WERI-Rb-1 (cell line): ENCODE measurements at regions not wholly inside any gene's neighbourhood (a gene's known extent, or its start where the extent isn't known, plus 50 kb on each side); places are given as distances from the start of the nearest gene placed in this dataset.

Experiments used
- DNase-seq: peaks from one replicate; pipeline ENCODE4 v3.0.0-alpha.2; 2020
- H3K27ac ChIP-seq: fragments of 250-450 bp; sonication (Bioruptor Pico); 2 replicates; pipeline ENCODE4 v1.5.1; 2020; ENCODE audit warnings: mild to moderate bottlenecking, moderate library complexity
- H3K27me3 ChIP-seq: fragments of 250-450 bp; sonication (Bioruptor Pico); 2 replicates; pipeline ENCODE4 v1.5.1; 2021; ENCODE audit warnings: mild to moderate bottlenecking, low read depth, moderate library complexity; ENCODE audit not compliant: insufficient read depth, severe bottlenecking
- H3K36me3 ChIP-seq: fragments of 250-450 bp; sonication (Bioruptor Pico); 2 replicates; pipeline ENCODE4 v1.5.1; 2020; ENCODE audit warnings: mild to moderate bottlenecking, moderate library complexity
- H3K4me3 ChIP-seq: 2 replicates; pipeline ENCODE4 v1.5.1; 2011; ENCODE audit warnings: low read depth, mild to moderate bottlenecking, control low read depth, low read length
- H3K9me3 ChIP-seq: fragments of 250-450 bp; sonication (Bioruptor Pico); 2 replicates; pipeline ENCODE4 v1.5.1; 2021; ENCODE audit warnings: mild to moderate bottlenecking, moderate library complexity; ENCODE audit not compliant: severe bottlenecking
- TF ChIP-seq, protein P1 (sequence below): IDR thresholded peaks from 2 replicates; pipeline ENCODE4 v1.5.1; 2011; ENCODE audit warnings: low read depth, mild to moderate bottlenecking, control low read depth, inconsistent platforms, low read length

DNA sequence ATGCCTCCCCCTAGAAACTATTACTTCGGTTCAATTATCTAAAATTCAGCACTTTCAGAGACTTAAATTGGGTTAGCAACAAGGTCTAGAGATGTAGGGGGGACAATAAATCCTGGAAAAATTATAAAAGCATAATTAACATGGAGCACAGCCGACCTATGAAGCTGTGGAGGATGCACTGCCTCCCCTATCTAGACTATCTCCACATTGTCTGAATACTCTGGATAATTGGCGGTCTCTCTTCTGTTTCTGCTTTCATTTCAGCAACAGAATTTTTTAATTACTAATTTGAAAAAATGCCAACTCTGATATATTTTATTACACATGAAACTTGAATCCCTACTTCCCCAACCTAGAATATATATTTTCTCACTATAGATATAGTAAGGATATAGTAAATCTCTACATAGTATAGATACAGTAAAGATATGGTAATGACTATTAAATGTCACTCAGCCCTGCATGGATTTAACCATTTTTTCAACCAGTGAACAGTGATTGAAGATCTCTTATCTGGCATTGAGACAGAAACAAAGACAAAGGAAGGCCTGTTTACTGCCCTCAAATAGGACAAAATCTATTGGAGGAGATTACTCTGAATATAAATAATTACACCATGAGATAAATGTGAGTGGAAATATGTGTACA is 157.6 kb downstream of the BLID start:
- TF ChIP-seq, protein P1, sequence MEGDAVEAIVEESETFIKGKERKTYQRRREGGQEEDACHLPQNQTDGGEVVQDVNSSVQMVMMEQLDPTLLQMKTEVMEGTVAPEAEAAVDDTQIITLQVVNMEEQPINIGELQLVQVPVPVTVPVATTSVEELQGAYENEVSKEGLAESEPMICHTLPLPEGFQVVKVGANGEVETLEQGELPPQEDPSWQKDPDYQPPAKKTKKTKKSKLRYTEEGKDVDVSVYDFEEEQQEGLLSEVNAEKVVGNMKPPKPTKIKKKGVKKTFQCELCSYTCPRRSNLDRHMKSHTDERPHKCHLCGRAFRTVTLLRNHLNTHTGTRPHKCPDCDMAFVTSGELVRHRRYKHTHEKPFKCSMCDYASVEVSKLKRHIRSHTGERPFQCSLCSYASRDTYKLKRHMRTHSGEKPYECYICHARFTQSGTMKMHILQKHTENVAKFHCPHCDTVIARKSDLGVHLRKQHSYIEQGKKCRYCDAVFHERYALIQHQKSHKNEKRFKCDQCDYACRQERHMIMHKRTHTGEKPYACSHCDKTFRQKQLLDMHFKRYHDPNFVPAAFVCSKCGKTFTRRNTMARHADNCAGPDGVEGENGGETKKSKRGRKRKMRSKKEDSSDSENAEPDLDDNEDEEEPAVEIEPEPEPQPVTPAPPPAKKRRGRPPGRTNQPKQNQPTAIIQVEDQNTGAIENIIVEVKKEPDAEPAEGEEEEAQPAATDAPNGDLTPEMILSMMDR: no peak
- Histone ChIP-seq H3K27me3 (peaks cover 12% of the 10 kb centered on the region), H3K27ac (no peak overlapping the region), H3K36me3 (no peaks in the 10 kb centered on the region), H3K9me3 (no peaks in the 10 kb centered on the region), H3K4me3 (no peak overlapping the region)
- DNase-seq: no peak

DNA sequence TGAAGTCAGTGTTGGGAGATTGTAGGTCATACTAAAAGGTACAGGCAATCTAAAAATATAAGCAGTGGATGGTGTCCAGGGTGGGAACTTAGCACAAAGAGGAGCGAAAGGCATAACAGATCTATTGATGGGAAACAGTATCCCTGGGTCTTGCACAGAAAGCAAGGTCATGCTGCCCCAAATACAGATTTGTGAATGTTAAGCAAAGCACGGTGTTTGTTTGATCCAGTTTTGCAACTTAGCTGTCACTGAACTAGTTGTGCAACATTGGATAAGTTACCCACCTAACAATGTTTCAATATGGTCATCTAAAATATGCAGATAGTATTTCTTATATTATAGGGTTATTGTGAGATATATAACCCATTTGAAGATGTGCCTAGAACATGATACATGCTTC is 162.9 kb downstream of the BLID start:
- Histone ChIP-seq H3K27ac (no peak overlapping the region), H3K36me3 (no peaks in the 10 kb centered on the region)

DNA sequence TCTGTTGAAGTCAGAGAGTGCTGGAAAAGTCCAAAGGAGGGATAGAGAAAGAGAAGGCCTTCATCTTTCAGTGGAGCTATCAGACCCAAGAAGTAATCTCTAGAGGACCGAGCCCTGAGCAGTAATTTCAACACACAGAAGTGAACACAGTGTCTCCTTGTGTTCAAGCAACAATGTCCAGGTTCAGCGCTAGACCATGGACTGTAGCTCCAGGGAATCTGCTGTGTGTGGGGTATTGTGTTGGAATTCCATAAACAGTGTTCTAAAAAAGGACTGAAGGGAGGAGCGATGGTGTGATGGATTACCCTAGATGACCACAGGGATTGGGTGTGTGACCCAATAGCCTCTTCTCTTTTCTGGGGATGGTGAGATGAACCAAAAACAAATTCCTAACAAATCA is 165.9 kb downstream of the BLID start:
- Histone ChIP-seq H3K36me3 (no peaks in the 10 kb centered on the region), H3K27ac (no peak overlapping the region), H3K27me3 (peaks cover 3% of the 10 kb centered on the region), H3K9me3 (no peaks in the 10 kb centered on the region), H3K4me3 (no peak overlapping the region)
- TF ChIP-seq, protein P1: no peak
- no peak for DNase-seq

More for the DNA sequence above, 162.9 kb downstream of the BLID start:
- Histone ChIP-seq H3K9me3 (no peaks in the 10 kb centered on the region), H3K27me3 (peaks cover 10% of the 10 kb centered on the region), H3K4me3 (no peak overlapping the region)
- TF ChIP-seq, protein P1: no peak
- no peak for DNase-seq

DNA sequence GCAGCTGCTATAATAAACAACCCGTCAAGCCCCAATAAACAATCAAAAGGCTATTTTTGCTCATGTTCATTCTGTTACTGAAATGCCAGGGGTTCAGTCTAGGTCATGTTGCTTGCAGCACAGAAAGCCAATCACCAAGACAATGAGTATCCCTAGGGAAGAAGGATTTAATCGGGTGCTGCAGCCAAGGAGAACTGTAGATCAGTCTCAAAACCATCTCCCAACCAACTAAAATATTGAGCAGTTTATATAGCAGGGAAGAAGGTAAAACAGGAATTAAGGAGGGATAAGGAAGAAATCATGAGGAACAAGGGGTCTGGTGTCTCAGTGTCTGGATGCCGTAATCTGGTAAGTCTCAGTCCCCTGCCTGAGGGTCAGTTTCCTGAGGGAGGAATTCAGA is 169.5 kb downstream of the BLID start:
- TF ChIP-seq, protein P1: no peak
- H3K36me3 ChIP-seq: no peaks in the 10 kb centered on the region
- DNase-seq: no peak
- no peak overlapping the region for H3K4me3 ChIP-seq
- H3K27me3 ChIP-seq: peaks cover 6% of the 10 kb centered on the region
- no peaks in the 10 kb centered on the region for H3K9me3 ChIP-seq
- H3K27ac ChIP-seq: no peak overlapping the region

DNA sequence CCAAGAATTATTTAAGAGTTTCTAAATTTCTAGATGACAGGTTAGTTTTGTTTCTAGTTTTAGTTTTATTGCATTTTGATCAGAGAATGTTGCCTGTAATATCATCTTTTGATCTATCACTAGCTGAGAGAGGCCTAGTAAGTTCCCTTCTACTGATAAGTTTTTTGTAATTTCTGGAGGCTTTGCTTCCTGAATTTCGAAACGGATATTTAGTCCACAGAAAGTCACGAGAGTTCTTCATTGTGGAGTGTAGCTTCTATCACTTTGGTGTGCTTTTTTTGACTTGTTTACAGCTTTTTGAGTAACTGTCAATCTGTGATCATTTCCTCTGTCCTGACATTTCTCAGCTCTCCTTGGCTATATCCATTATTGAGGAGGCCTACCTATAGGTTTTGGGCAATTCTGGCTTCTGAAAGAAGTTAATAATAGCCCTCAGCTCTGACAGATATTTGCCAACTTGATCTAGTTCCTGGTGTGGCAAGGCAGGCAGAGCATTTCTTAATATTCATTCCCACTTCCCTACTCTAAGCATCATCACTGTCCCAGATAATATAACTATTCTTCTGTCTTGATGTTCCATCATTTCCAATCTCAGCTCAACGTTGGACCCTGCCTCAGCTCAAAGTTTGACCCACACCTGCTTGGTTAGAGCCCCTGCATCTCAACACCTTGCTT is 171.3 kb downstream of the BLID start:
- TF ChIP-seq, protein P1: no peak
- Histone ChIP-seq H3K9me3 (no peaks in the 10 kb centered on the region), H3K36me3 (no peaks in the 10 kb centered on the region), H3K27ac (no peak overlapping the region), H3K27me3 (peaks cover 4% of the 10 kb centered on the region), H3K4me3 (no peak overlapping the region)
- DNase-seq: no peak
